ENCODE measurements at regions not wholly inside any gene's neighbourhood (a gene's known extent, or its start where the extent isn't known, plus 50 kb on each side); places are given as distances from the start of the nearest gene placed in this dataset.

DNA sequence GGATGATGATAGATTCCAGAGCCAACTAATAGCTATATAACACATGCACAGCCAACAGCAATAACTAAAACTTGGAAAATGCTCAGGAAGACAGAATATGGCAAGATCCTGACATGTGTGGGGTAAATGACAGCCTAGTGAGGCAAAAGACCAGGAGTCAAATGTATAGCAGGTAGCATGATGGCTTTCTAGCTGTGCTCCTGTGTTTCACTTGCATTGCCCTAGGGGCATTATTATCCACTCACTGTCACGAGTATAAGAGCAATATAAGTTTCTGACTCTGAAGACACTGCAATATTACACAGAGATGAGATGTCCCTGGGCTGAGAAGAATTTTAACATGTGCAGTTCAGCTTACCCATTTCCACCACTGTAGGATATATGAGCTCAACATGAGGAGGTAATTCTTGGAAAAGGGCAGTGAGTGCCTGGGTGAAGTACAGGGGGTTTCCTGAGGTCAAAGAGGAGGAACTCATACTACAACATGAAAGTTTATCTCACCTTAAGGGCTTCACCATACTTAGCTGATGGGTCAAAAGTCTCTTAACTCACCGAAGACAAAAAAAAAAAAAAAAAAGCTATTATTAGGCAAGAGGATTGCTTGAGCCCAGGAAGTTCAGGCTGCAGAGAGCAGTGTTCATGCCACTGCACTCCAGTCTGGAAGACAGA lies 1385.6 kb upstream of the SLC39A10 start:
- H3K27ac ChIP-seq (ENCODE audit: low read depth in 1 of 3, low read length in 2 of 3): no peak overlapping the region
- no peaks in the 10 kb centered on the region for H3K27me3 ChIP-seq (ENCODE audit: control insufficient read depth in 3 of 3, insufficient read depth in 3 of 3, low read length in 3 of 3)
- no peak overlapping the region for H3K4me3 ChIP-seq (ENCODE audit: low read depth in 1 of 3, low read length in 3 of 3)
- WGBS, 3 donors: 18 to 58% (median 40%) methylated on average over 2 of the region's 2 CpGs
- H3K9me3 ChIP-seq (ENCODE audit: control insufficient read depth in 2 of 2, insufficient read depth in 1 of 2, low read depth in 1 of 2, low read length in 1 of 2): no peaks in the 10 kb centered on the region
- no peaks in the 10 kb centered on the region for H3K36me3 ChIP-seq (ENCODE audit: control insufficient read depth in 3 of 3, insufficient read depth in 2 of 3, low read depth in 1 of 3, low read length in 3 of 3)
- H3K4me1 ChIP-seq (ENCODE audit: control insufficient read depth in 3 of 3, insufficient read depth in 2 of 3, low read depth in 1 of 3, low read length in 2 of 3): no peaks in the 10 kb centered on the region
- FAIRE-seq: no peak
- DNase-seq: no peak

DNA sequence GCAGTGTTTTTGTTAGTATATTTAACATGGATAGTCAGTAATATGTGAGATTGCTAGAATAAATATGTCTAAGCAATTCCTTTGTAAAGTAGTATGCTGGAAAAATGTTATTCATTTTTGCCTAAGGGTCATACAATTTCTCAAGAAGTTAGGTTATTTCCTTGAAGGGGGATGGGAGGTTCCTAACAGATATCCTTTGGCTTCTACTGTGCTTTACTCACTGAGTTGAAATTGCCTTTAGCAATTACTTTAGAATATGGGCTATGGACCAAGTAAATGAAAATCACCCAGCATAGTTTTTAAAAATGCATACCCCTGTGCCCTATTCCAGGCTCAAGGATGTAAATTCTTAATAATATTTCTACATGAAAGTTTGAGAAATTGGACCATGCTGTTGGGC lies 1386.4 kb upstream of the SLC39A10 start:
- H3K27ac ChIP-seq (ENCODE audit: low read depth in 1 of 3, low read length in 2 of 3): no peak overlapping the region
- no peaks in the 10 kb centered on the region for H3K9me3 ChIP-seq (ENCODE audit: control insufficient read depth in 2 of 2, insufficient read depth in 1 of 2, low read depth in 1 of 2, low read length in 1 of 2)
- H3K4me1 ChIP-seq (ENCODE audit: control insufficient read depth in 3 of 3, insufficient read depth in 2 of 3, low read depth in 1 of 3, low read length in 2 of 3): no peaks in the 10 kb centered on the region
- H3K4me3 ChIP-seq (ENCODE audit: low read depth in 1 of 3, low read length in 3 of 3): no peak overlapping the region
- FAIRE-seq (no peak), DNase-seq (no peak)
- no peaks in the 10 kb centered on the region for H3K27me3 ChIP-seq (ENCODE audit: control insufficient read depth in 3 of 3, insufficient read depth in 3 of 3, low read length in 3 of 3)
- no peaks in the 10 kb centered on the region for H3K36me3 ChIP-seq (ENCODE audit: control insufficient read depth in 3 of 3, insufficient read depth in 2 of 3, low read depth in 1 of 3, low read length in 3 of 3)

DNA sequence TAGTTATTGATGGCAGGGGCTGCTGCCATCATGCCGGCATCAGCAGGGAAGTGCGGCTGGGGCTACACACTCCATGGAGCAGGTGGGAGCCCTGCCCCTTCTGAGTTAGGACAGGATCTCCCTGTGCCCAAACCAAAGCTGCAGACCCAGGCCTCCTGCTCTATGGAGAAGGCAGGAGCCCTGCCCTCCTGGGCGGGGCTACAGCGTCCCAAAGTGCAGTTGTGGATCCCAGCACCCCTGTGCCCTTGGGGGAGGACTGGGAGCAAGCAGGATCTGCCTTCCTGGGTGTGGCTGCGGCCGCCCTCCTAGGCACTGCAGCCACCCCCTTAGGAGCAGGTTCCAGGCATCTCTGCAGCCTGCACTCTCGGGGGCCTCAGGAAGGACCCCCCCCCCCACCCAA lies 1392.4 kb upstream of the SLC39A10 start:
- Histone ChIP-seq H3K9me3 (ENCODE audit: control insufficient read depth in 2 of 2, insufficient read depth in 1 of 2, low read depth in 1 of 2, low read length in 1 of 2) (no peaks in the 10 kb centered on the region), H3K36me3 (ENCODE audit: control insufficient read depth in 3 of 3, insufficient read depth in 2 of 3, low read depth in 1 of 3, low read length in 3 of 3) (no peaks in the 10 kb centered on the region), H3K27ac (ENCODE audit: low read depth in 1 of 3, low read length in 2 of 3) (no peak overlapping the region), H3K4me3 (ENCODE audit: low read depth in 1 of 3, low read length in 3 of 3) (no peak overlapping the region), H3K4me1 (ENCODE audit: control insufficient read depth in 3 of 3, insufficient read depth in 2 of 3, low read depth in 1 of 3, low read length in 2 of 3) (no peaks in the 10 kb centered on the region), H3K27me3 (ENCODE audit: control insufficient read depth in 3 of 3, insufficient read depth in 3 of 3, low read length in 3 of 3) (no peaks in the 10 kb centered on the region)
- DNase-seq (no peak), FAIRE-seq (no peak)
- 66 to 82% (median 67%) methylated on average over 7 of the region's 7 CpGs for WGBS, 3 donors

DNA sequence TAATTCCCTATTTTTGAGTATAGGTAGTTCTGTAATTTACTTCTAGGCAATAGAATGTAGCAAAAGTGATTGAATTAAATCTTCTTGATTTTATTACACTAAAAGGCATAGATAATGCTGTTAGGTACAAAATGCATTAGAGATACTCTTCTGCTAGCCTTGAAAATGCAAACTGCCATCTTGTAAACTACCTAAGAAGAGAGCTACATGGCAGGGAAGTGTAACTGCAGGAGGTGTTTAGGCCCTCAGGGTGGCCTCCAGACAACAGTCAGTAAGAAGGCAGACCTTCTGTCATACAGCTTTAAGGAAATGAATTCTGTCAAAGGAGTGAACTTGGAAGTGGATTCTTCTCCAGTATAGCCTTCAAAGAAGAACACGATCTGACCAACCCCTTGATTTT lies 1396.8 kb upstream of the SLC39A10 start:
- Histone ChIP-seq H3K4me3 (ENCODE audit: low read depth in 1 of 3, low read length in 3 of 3) (no peak overlapping the region), H3K27me3 (ENCODE audit: control insufficient read depth in 3 of 3, insufficient read depth in 3 of 3, low read length in 3 of 3) (no peaks in the 10 kb centered on the region), H3K36me3 (ENCODE audit: control insufficient read depth in 3 of 3, insufficient read depth in 2 of 3, low read depth in 1 of 3, low read length in 3 of 3) (no peaks in the 10 kb centered on the region), H3K27ac (ENCODE audit: low read depth in 1 of 3, low read length in 2 of 3) (no peak overlapping the region), H3K4me1 (ENCODE audit: control insufficient read depth in 3 of 3, insufficient read depth in 2 of 3, low read depth in 1 of 3, low read length in 2 of 3) (no peaks in the 10 kb centered on the region), H3K9me3 (ENCODE audit: control insufficient read depth in 2 of 2, insufficient read depth in 1 of 2, low read depth in 1 of 2, low read length in 1 of 2) (no peaks in the 10 kb centered on the region)
- 82 to 84% (median 83%) methylated on average over 1 of the region's 1 CpG for WGBS, 3 donors
- FAIRE-seq (no peak), DNase-seq (no peak)

DNA sequence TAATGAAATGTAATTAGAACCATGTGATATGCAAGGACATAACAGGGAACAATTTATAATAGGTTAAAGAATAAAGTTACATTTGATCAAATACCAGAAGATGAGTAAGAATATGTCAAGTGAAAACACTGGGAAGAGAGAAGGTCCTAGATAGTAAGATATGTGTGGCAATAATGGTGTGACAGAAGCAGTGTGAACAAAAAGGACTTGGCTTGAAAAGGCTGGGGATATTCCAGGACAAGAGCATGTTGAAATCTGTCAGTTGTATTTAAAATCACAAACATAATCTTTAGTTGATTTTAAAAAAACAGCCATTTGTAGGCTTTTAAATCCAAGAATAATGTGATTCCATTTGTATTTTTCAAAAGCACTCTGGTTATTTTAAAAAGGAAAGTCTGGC lies 1399.9 kb upstream of the SLC39A10 start:
- FAIRE-seq (no peak), DNase-seq (no peak)
- Histone ChIP-seq H3K4me3 (ENCODE audit: low read depth in 1 of 3, low read length in 3 of 3) (no peak overlapping the region), H3K36me3 (ENCODE audit: control insufficient read depth in 3 of 3, insufficient read depth in 2 of 3, low read depth in 1 of 3, low read length in 3 of 3) (no peaks in the 10 kb centered on the region), H3K9me3 (ENCODE audit: control insufficient read depth in 2 of 2, insufficient read depth in 1 of 2, low read depth in 1 of 2, low read length in 1 of 2) (peaks cover 0 to 7% of the 10 kb centered on the region in 2 donors), H3K27ac (ENCODE audit: low read depth in 1 of 3, low read length in 2 of 3) (no peak overlapping the region), H3K4me1 (ENCODE audit: control insufficient read depth in 3 of 3, insufficient read depth in 2 of 3, low read depth in 1 of 3, low read length in 2 of 3) (no peaks in the 10 kb centered on the region), H3K27me3 (ENCODE audit: control insufficient read depth in 3 of 3, insufficient read depth in 3 of 3, low read length in 3 of 3) (no peaks in the 10 kb centered on the region)

DNA sequence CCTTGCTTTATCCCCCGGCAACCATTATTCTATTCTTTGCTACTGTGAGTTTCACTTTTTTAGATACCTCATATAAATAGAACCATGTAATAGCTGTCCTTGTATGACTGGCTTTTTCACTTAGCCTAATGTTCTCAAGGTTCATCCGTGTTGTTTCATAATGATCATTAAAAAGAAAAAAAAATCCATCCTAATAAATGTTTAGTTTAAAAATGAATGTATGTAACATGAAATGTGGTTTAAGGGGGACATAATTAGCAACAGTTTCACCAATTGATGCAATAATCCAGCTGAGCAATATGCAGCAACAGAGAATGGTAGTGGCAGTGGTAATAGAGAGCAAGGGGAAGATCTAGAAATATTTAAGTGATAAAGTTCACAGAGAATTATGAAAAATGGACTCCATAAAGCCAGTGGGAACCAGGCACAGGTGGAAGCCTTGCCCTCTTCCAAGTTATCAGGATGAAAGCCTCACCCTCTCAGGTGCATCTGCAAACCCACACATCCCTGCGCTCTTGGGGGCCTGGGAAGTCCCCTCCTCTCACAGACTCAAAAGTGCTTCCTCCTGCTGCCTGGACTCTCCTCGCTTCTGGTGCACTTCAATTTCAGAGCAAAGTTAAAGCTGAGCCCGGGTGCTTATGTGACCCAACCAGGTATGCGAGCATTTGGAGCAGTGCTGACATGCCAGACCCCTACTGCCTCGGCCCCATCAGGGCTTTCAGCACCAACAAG lies 1403.3 kb upstream of the SLC39A10 start:
- DNase-seq: no peak
- no peak for FAIRE-seq
- peaks cover 0 to 7% of the 10 kb centered on the region in 2 donors for H3K9me3 ChIP-seq (ENCODE audit: control insufficient read depth in 2 of 2, insufficient read depth in 1 of 2, low read depth in 1 of 2, low read length in 1 of 2)
- no peaks in the 10 kb centered on the region for H3K4me1 ChIP-seq (ENCODE audit: control insufficient read depth in 3 of 3, insufficient read depth in 2 of 3, low read depth in 1 of 3, low read length in 2 of 3)
- H3K36me3 ChIP-seq (ENCODE audit: control insufficient read depth in 3 of 3, insufficient read depth in 2 of 3, low read depth in 1 of 3, low read length in 3 of 3): no peaks in the 10 kb centered on the region
- 81 to 87% (median 86%) methylated on average over 7 of the region's 7 CpGs for WGBS, 3 donors
- H3K27ac ChIP-seq (ENCODE audit: low read depth in 1 of 3, low read length in 2 of 3): no peak overlapping the region
- H3K27me3 ChIP-seq (ENCODE audit: control insufficient read depth in 3 of 3, insufficient read depth in 3 of 3, low read length in 3 of 3): no peaks in the 10 kb centered on the region
- H3K4me3 ChIP-seq (ENCODE audit: low read depth in 1 of 3, low read length in 3 of 3): no peak overlapping the region

DNA sequence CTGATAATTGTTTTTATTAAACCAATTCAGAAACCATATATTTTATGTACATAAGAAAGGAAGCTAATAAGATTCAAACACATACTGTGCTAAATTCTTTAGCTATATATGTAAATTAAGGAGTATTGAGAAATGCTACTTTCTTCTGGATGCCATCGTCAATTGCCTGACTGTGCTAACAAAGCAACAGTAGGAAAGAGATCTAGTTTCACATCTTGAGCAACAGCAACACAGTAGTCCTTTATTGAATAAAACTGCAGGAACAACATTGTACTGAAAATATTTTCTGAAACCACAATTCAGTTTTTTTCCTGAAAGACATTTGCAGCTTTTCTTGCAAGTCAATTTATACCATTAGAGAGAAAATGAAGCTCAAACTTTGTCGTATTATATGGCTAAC lies 1404.9 kb upstream of the SLC39A10 start:
- peaks cover 0 to 7% of the 10 kb centered on the region in 2 donors for H3K9me3 ChIP-seq (ENCODE audit: control insufficient read depth in 2 of 2, insufficient read depth in 1 of 2, low read depth in 1 of 2, low read length in 1 of 2)
- no peaks in the 10 kb centered on the region for H3K27me3 ChIP-seq (ENCODE audit: control insufficient read depth in 3 of 3, insufficient read depth in 3 of 3, low read length in 3 of 3)
- DNase-seq: no peak
- no peak overlapping the region for H3K27ac ChIP-seq (ENCODE audit: low read depth in 1 of 3, low read length in 2 of 3)
- 82 to 89% (median 87%) methylated on average over 2 of the region's 2 CpGs for WGBS, 3 donors
- H3K36me3 ChIP-seq (ENCODE audit: control insufficient read depth in 3 of 3, insufficient read depth in 2 of 3, low read depth in 1 of 3, low read length in 3 of 3): no peaks in the 10 kb centered on the region
- H3K4me3 ChIP-seq (ENCODE audit: low read depth in 1 of 3, low read length in 3 of 3): no peak overlapping the region
- FAIRE-seq: no peak
- H3K4me1 ChIP-seq (ENCODE audit: control insufficient read depth in 3 of 3, insufficient read depth in 2 of 3, low read depth in 1 of 3, low read length in 2 of 3): no peaks in the 10 kb centered on the region

DNA sequence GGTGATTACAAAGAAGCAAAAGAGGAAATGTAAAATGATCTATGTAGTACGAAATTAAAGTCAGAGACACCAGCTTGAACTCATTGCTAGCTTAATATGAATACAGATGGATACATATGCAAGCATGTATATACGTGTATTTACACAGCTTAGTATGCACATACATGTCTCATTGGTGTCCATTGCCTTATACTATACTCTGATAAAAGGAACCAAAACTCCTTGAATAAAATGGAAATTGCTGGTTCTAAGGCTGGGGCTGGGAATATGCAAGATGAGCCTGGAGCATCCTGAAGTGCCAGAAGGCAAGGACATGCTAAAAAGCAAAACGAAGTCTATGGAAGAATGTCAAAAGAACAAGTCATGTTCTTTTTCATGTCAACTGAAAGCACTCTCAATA lies 1424.4 kb upstream of the SLC39A10 start:
- no peak for FAIRE-seq
- Histone ChIP-seq H3K27ac (ENCODE audit: low read depth in 1 of 3, low read length in 2 of 3) (no peak overlapping the region), H3K9me3 (ENCODE audit: control insufficient read depth in 2 of 2, insufficient read depth in 1 of 2, low read depth in 1 of 2, low read length in 1 of 2) (no peaks in the 10 kb centered on the region), H3K27me3 (ENCODE audit: control insufficient read depth in 3 of 3, insufficient read depth in 3 of 3, low read length in 3 of 3) (no peaks in the 10 kb centered on the region), H3K4me1 (ENCODE audit: control insufficient read depth in 3 of 3, insufficient read depth in 2 of 3, low read depth in 1 of 3, low read length in 2 of 3) (no peaks in the 10 kb centered on the region), H3K36me3 (ENCODE audit: control insufficient read depth in 3 of 3, insufficient read depth in 2 of 3, low read depth in 1 of 3, low read length in 3 of 3) (no peaks in the 10 kb centered on the region), H3K4me3 (ENCODE audit: low read depth in 1 of 3, low read length in 3 of 3) (no peak overlapping the region)
- no peak for DNase-seq
- 48 to 53% (median 50%) methylated on average over 3 of the region's 3 CpGs for WGBS, 3 donors

DNA sequence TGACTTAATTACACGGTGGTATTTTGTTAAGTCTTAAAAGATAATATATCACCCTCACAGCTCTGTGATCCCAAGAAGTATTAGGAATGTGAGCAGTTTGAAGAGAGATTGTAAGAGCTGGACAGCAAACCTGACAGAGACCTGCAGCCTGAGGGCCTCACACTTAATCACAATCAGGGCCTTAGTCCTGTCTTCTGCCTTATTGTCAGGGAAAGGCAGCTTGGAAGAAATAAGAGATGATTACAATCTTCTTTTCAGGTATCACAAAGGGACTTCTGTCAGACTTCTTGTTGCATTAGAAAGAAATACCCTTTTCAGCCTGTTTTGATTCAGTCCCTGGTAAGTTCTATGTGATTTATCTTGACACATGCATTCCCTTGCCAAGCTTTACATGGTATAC lies 1433.8 kb upstream of the SLC39A10 start:
- FAIRE-seq (no peak), DNase-seq (no peak)
- 23 to 42% (median 37%) methylated on average over 1 of the region's 1 CpG for WGBS, 3 donors

More for the DNA sequence above, 1433.8 kb upstream of the SLC39A10 start:
- H3K4me3 ChIP-seq (ENCODE audit: low read depth in 1 of 3, low read length in 3 of 3): no peak overlapping the region
- H3K27ac ChIP-seq (ENCODE audit: low read depth in 1 of 3, low read length in 2 of 3): no peak overlapping the region
- no peaks in the 10 kb centered on the region for H3K4me1 ChIP-seq (ENCODE audit: control insufficient read depth in 3 of 3, insufficient read depth in 2 of 3, low read depth in 1 of 3, low read length in 2 of 3)
- H3K27me3 ChIP-seq (ENCODE audit: control insufficient read depth in 3 of 3, insufficient read depth in 3 of 3, low read length in 3 of 3): no peaks in the 10 kb centered on the region
- no peaks in the 10 kb centered on the region for H3K9me3 ChIP-seq (ENCODE audit: control insufficient read depth in 2 of 2, insufficient read depth in 1 of 2, low read depth in 1 of 2, low read length in 1 of 2)
- no peaks in the 10 kb centered on the region for H3K36me3 ChIP-seq (ENCODE audit: control insufficient read depth in 3 of 3, insufficient read depth in 2 of 3, low read depth in 1 of 3, low read length in 3 of 3)

All from small intestine (tissue), 7 donors.